HG03442 (cell line): ENCODE measurements at regions not wholly inside any gene's neighbourhood (a gene's known extent, or its start where the extent isn't known, plus 50 kb on each side); places are given as distances from the start of the nearest gene placed in this dataset.

ENCODE experiments used
- ATAC-seq: cut with Tn5 transposase; IDR thresholded peaks from one replicate; pipeline ENCODE4 v1.9.1; 2021; ENCODE audit warnings: mild to moderate bottlenecking, moderate library complexity; ENCODE audit not compliant: unreplicated experiment

DNA sequence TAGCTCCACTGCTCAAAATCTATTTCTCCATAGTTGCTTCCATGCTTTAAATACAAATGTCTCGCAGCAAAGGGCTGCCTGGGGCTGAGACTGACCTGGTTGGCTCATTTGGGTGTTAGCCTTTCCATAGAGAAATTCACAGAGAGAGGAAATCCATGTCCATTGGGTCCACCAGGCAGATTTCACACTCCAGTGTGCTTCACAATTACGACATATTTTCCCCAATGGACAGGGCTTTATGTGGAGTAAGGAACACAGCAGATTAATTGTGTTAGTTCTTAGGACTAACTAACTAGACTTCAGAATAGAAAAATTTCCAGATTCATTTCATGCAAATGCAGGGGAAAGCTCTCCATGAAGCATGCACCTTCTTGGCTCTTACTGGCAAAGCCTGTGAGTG, 180.7 kb downstream of the FBXO15 start:
- no peak for ATAC-seq

DNA sequence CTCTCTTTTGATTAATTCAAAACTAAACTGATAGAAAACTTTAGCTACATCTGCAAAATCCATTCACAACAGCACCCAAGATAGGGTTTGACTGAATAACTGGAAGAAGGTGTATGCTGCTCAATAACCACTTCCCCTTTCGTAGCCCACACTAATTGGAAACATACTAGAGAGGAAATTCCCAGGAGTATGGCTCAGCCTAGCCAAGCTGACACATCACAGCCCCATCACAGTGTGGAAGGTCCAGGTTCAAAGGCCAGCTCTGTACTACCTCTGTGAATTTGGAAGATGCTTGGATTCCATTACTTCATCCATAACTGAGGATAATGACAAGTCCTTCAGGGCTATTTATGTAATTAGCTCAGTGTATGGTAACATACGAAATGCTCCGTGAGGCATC, 185.4 kb downstream of the FBXO15 start:
- peak; percentile 41 for ATAC-seq

DNA sequence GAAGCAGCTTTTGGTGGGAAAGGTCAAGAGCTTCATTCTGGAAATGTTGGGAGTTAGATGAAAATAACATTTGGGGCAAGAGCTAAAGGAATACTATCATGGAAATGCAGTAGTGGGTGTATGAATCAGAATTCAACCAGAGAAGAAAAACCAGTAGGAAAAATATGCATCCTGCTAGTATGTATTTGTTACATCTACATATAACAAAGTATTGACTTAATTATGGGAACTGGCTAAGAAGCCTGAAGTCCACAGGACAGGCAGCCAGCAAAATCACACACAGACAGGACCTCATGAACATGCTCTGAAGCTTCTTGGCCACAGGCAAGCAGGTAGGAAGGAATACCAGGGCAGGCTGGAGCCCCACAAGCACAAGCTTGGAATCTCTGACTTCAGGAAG, 185.8 kb downstream of the FBXO15 start:
- no peak for ATAC-seq

DNA sequence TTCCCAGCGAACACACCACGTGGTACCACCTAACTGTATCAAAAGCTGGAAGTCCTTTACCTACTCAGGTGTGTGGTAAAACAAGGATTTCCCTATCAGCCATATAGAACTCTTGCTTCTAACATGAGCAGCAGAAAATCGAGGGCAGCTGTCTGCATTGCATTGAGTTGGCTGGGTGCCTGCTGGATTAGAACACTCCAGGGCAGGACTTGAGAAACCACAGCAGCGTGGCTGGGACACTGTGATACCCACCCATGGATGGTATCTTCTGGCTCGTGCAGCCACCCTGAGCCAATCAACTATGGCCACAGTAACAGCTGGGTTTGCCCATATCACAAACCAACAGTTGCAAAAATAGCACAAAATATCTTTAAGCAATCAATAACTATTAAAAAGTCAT, 188.3 kb downstream of the FBXO15 start:
- no peak for ATAC-seq

DNA sequence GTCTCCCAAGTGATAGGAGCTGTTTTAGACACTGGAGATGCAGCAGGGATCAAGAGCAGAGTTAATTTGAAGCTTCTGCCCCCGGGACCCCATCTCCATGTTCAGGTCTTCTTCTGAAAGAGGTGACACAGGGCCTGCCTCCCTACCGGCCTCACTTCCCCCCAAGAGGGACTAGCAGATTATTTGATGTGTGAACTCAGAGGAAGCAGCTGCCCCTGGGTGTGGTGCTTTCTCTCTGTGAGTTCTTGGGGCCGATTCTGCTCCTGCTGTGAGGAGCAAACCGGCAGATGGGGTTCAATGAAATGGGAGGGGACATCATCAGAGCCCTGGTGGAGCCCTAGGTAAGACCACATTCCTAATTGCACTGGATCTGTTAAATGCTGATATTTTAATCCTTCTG, 193.4 kb downstream of the FBXO15 start:
- no peak for ATAC-seq

DNA sequence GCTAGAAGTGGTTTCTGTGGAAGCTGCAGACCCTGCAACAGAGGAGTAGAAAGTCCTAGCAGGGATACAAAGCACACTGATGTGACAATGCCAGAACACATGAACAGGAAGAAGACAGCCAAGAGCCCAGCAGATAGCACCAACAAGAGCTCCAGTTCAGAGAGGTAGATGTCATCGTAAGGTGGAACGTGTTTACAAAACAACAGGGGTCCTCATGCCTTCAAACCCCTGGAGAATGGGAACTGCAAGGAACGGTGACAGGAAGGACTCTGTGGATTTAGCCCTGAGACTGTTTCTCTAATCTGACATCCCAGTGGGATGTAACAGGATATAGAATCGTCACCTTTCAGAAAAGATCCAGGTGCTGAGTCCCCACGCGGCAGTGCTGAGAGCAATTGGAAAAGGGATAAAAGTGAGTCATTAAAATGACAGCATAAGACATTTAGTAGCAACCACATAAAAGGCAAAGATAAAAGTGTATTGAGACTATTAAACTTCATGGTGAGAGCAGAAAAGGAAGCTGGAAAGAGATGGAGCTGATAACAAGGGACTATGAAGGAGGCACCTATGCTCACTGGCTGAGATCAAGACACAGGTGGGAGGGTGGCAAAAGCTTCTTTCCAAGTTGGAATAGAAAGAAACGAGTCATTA, 195.2 kb downstream of the FBXO15 start:
- no peak for ATAC-seq

DNA sequence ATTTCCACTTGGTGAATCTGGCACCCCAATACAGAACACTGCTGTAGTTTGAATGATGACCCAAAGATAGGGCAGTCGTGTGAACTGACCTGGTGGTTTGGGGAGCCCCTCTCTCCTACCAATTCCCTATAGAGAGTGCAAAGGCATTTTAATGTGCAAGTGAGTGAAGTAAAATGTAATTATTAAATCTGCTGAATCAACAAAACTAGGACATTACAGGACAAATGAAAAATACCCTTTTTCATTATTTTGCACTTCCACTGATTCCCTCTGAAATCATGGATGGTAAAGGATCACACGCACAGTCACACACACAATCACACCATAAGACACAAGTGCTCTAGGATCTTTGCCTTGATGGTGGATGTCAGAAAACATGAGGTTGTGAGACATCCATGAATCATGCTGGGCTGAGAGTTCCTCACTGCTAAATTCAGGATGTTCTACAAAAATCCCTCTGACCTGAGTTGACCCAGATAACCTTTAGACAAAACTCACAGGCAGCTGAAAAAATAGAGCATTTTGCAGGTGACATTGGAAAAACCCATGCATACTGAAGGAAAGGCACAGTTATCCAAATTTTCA, 197.4 kb downstream of the FBXO15 start:
- ATAC-seq: no peak

DNA sequence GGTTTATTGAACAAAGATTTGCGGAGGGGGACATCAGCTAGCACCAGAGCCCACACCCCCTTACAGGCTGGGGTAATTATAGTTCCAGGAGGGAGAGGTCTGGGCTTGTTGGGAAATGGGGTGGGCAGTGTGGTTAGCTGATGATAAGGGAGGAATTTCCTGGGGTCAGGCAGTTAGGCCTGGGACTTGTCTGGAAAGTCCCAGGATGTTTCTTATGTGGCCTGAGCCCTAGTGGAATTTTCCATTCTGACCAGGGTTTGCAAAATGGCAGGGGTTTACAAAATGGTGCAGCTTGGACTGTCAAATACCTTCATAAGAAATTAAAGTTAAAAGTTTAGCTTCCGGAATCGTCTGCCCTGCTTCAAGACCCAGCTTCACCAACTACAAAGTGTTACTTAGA, 199.1 kb downstream of the FBXO15 start:
- no peak for ATAC-seq

DNA sequence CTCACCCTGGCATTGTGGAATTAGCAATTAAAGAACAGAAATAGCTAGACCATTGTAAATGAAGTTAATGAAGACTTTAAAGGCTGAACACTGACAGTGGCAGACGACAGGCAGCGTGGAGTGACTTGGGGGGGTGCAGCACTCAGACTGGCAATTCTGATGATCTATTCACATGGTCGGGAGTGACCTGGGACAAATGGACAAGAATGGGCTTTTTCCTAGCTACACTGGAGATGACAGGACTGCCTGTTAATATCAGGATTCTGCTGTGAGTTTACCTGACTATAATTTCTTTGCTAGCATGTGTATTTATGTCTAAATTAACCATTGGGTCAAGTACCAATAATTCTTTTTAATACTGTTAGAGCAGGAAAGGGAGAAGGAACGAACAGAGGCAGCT, 199.6 kb downstream of the FBXO15 start:
- ATAC-seq: no peak

DNA sequence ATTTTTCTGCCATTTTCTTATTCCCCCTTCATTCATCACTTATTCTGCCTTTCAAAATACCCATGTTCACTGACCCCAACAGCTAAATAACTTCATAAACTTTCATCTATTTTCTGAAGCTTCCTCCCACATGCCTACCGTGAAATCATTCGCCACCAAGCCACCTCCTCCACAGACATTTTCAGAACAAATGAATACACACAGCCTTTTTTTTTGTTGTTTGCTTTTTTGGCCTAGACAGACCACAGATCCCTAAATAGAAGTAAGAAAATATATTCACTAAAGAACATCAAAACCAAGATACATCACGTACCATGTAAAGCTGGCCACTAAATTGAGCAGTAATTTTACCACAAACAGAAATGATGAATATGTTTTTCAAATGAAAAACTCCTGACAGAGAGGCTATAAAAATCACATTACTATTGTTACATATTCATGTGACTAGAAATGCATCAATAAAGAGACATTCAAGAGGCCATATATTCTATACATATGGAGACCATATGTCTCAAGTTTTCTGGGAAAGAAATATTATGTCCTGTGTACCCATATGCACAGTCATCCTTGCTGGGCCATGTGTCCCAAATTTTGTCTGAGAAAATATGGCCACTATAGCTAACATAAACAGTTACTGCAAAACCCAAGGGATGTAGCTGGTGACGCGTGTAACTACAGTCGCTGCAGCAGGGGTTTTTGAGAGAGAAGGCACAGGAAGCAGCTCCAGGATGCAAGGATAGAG, 200.3 kb downstream of the FBXO15 start:
- no peak for ATAC-seq

DNA sequence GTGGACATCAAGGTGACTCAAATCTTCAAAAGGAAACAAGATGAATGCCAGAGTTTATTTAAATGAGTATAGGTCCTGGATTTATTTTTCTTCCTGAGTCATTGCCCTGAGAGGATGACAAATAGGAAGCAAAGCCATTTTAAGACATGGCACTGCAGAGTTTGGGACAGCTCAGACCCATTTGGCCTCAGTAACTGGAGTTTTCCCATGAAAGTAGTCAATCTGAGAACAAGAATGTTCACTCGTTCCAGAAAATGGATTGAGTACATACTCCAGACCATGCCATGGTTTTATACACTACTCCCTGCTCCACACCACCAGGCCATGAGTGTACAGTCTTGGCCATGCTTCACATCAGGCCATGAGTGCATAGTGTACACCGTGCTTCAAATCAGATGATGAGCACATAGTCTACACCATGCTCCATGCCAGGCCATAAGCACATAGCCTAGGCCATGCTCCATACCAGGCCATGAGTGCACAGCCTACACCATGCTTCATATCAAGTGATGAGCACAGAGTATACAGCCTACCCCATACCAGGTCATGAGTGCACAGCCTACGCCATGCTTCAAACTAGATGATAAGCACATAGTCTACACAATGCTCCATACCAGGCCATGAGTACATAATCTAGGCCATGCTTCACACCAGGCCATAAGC, 202.4 kb downstream of the FBXO15 start:
- no peak for ATAC-seq

DNA sequence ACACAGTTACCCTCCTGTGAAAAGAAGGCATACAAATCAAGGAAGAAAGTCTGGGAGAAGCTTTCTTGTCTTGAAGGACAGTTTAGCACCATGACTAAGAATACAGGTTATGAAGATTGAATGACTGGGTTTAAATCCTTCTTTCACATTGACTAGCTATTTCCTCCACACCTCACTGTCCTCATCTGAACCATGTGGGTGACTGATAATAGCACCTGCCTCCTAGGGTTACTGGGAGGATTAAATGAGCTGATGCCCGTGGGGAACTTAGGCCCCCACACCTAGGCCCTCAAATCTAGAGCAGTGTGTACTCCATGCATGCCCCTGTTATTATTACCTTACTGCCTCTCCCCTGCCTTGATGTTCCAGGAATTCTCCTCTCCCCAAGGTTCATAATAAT, 202.9 kb downstream of the FBXO15 start:
- no peak for ATAC-seq

DNA sequence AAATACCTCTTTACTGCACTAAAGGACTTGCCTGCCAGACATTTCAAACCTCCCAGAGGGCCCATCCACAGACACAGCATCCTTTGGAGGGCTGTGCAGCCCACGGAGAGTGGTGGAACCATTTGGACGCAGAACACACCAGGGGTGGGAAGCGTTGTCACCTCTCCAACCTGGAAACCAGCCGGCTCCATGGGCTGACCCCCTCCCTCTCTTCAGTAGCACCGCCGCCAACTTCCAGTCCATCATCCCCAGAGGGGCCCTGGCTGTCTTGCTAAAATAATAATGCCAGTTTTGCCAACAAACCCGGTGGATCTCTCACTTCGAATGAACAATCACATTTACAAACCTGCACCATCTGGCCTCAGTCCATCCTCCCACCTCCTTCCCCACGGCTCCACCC, 203.9 kb downstream of the FBXO15 start:
- ATAC-seq: no peak

DNA sequence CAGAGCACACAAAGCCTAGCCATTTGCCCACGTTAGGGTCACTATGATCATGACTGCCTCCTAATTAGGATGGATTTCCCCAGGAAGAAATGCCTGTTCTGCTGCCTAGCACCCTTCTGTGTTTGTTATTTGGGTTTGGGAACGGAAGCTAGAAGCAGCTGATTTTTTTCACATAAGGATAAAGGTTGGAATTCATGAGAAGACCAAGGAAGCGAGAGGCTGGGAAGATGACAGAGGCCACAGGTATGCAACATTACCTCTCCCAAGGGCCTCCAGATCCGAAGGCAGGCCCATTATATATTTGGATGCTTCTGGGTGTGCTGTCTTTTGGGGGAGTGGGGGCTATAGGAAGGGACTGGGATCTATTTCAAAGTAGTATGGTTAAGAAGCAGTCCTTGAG, 204.7 kb downstream of the FBXO15 start:
- no peak for ATAC-seq

DNA sequence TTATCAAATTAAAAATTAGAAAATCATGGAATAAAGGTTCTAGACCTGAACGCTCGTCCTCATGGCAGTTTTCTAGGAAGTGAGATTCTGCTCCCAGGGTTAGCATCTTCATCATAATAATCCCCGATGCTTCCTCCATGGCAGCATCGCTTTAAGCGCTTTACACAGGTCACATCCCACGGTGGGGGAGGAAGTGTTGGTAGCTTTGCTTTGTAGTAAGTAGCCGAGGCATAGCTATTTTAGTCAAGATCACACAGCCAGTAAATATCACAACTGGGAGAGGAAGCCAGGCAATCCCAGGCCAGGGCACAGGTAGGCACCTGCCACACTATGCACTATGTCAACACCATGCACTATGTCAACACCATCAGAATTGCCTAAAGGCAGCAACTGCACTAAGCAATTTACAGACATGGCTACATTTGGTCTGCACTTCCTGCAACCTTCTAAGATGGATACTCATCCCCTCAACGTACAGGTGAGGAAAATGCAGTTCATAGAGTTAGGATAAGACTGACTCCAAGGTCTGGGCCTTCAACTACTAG, 205.5 kb downstream of the FBXO15 start:
- ATAC-seq: no peak

DNA sequence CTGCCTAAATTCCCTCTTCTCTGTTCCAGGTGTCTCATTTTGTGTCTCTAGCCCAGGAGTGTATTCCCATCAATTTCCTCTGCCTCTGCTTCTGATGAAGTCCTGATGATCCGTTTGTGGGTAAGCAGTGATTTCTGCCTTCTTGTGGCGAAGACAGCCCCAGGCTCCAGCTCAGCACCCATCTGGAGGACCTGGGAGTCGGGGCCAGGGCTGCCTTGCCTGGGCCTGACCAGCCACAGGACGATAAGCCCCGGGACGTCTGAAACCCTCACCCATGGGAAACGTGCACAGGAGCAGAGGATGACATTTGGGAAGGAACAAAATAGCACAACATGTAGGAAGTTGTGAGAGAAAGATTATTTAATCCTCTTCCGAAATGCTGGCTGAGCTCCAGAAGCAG, 206.9 kb downstream of the FBXO15 start:
- ATAC-seq: no peak

DNA sequence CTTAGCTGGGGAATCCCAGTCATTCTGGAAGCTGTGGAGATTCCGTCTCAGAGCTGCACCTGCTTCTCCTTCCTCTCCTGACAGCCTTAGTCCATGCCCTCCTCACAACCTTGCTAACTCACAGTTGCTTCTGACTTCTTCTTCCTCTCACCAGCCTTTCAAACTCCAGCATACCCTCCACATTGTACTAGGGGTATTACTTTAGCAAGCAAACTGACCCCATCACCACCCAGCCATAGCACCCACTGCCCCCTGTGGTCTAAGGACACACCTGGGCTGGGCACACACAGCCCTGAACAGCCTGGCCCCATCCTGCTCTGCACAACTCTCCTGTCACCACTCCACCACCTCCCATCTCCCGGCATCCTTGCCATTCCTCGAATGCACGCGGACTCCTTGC, 208.2 kb downstream of the FBXO15 start:
- ATAC-seq: no peak

DNA sequence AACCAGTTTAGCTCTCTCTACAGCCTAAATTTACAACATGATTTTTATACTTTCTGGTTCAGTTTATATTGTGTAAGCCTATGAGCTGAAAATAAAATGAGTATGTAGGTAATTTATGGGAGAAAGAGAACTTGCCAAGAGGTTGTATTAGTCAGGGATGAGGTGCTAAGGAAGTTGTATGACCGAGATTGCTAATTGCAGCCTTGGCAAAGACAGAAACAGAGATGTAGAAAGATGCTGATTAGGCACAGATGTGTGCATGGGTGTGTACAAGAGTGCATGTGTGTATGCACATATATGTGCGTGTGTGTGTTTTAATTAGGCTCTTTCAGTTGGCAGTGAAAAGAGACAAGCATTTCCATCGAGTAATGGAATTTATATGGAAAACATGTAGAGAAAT, 213.9 kb downstream of the FBXO15 start:
- ATAC-seq: no peak

DNA sequence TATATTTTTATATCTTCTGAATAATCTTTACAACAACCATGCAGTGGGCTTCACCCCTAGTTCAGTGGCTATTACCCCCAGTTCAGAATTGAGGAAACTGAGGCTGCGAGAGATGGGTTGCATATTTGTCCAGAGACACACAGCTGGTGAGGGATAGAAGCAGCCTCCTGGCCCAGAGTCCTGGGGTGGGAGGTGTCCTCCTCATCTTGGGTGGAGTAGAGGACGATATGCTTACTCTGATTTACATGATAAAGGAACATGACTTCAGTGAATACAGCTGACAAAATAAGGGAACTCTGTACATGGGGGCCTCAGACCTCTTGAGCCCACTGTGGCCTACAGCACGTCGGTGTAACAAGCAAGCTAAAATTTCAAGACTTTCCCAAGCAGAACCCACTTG, 214.7 kb downstream of the FBXO15 start:
- no peak for ATAC-seq

DNA sequence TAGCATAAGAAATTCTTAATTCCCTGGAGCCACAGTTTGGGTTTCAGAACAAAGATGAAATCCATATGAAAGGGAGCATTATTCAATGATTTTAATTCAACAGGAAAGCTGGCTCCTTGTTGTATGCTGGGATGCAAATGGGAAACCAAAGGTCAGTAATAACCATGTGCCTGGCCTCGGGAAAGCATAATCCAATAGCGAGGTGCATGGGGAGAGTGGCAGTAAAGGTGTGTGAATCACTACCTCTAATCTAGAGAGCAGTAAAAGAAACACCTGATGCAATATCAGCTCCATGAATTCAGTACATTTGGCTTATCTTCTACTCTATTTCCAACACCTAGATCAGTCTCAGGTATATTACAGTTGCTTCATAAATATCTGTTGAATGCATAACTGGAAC, 220.1 kb downstream of the FBXO15 start:
- no peak for ATAC-seq

DNA sequence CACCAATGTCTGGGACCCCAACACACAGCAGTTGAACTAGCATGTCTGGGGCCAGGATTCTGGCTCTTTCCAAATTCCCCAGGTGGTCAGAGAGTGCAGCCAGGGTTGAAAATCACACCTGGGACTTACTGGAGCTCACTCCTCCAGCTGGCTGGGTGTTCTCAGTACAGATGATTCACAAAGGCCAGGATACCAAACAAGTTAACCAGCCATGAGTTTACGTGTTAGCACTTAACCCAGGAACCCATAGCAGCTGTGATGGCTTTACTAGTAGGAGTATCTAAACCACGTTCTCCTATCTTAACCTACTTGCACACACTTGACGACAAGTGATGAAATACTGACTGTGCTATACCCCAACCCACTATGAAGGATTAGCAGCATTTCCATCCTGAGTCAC, 222.8 kb downstream of the FBXO15 start:
- no peak for ATAC-seq

DNA sequence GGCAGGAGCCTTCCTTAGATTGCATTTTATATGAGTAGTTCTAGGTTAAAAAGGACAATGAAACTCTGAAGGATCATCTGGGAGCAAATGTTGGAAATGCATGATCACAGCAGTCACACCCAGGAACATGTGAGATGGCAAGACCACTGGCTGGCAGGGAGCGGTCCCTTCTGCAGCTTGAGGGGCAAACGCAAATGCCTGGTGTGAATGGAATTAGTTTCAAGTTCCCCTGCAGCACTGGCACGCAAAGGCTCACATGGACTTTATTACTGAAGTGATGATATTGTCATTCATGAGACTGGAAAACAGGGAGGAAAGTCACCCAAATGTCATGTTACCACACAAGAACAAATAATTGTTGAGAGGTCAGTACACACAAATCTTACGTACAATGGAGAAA, 223.3 kb downstream of the FBXO15 start:
- no peak for ATAC-seq
